ENCODE measurements at regions not wholly inside any gene's neighbourhood (a gene's known extent, or its start where the extent isn't known, plus 50 kb on each side); places are given as distances from the start of the nearest gene placed in this dataset.

DNA sequence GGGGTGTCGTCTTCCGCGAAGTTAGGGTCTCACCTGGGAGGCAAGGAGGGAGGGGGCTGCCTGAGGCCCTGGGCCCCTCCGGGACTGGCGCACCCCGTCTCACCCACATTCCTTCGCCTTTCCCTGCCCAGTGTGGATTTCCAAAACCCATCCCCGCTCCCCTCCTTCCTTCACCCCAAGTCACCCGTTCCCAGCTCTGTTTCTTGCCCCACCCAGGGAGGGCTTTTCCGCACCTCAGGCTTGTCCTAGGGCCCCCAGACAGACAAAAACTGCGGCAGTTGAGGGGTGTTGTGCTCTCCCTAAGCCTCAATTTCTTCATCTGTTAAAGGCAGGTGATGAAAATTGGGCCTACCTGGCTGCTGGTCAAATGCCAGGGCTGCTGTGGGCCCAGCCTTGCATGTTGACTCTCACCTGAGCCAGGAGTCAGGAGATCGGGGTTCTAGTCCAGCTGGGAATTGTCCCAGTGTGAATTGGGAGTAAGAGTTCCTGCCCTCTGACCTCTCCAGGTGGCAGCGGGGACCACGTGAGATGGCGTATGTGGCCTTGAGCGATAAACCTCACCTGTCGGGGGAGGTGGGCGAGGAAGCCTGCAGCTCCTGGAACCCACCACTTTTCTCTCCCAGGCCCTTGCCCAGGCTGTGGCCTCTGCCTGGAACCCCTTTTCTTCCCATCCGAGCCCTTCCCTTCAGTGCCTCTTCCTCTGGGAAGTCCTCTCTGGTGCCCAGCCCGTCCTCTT lies 143.4 kb upstream of the IER5L start:
- no peak for DNase-seq

DNA sequence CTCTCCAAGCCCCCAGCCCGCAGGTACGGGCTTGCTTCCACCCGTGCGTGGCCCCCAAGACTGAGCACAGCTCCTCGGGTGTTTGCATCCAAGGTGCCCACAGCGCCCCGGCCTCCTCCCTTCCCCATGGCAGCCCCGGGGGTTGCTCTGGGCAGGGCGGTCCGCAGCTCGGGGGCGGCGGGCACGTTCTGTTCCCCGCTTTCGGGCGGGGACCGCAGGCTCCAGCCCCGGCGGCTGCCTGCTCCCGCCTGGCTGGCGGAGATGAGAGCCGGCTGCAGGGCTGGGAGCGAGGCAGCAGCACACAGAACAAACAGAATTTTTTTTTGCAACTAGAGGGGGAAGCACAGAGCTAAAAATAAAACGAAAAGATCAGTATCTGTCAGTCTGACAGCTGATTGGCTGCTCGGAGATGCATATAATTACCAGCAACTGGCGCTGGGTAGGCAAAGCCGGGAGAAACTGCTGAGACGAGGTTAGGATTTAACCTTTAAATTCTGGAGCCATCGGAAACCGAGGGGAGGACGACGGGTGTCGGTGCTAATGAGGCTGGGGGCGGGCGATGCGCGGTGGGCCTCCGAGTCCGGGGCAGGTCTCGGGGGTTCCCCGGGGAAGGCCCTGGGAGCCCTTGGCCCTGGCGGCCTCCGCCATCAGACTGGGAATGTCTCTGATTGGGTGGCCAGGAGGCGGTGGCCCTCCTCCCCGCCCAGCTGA lies 142.7 kb upstream of the IER5L start:
- DNase-seq: peak; percentile 94

DNA sequence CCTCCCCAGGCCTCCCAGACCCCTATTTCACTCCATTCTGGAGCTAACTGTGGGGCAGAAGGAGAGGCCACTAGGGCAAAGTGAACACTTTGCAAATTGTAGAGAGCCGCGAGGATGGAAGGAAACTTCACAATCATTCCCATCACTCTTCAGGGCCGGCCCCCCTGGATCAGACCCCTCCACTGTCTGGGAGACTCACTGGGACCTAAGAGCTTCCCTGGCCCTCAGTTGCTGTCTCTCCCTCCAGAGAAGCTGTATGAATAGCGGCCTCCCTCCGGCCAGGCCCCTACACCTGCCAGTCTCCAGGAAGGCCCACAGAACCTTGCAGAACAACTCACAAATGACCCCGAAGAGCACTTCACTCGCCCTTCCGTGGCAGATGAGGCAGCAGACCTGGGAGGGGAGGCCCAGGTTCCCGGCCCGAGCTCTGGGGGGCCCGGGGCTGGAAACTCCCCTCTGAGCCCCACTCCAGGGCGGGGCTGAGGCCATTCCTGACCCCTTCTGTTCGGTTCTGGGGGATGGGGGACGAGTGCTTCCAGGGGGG lies 141.9 kb upstream of the IER5L start:
- DNase-seq: no peak

DNA sequence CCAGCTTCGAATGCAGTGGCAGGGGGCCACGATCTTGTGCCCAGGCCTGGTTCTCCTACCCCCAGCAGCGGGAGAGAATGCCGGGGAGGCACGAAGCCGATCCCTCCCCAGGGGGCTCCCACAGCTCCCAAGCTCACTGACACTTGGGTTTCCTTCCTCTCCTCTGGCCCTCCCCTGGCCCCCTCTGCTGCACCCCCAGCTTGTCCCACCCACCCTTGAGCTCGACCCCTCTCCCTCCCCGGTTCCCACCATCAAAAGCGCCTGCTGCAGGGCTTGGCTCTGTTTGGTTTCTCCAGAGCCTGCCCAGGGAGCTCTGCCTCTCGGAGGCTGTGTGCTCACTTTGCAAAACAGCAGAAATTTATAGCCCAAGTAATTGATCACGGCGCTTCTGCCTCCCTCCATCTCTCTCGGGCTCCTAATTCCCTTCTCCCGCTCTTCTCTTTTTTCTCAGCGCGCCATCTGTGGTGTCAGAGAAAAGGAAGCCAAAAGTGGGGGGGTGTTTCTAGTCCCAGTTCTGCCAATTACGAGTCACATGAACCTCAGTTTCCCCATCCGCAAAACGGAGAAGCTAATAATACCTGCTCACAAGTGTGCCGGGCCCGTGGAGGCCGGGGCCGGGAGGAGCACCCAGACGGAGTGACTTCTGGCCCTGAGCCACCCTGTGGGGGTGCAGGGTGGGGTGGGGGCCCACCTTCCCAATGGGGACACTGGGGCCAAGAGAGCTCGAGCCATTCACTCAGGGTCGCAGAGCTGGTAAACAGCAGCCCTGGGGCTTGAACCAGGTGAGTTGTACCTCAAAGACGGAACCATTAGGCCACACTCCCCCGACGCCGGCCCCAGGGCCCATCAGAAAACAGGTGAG lies 141.2 kb upstream of the IER5L start:
- DNase-seq: no peak

DNA sequence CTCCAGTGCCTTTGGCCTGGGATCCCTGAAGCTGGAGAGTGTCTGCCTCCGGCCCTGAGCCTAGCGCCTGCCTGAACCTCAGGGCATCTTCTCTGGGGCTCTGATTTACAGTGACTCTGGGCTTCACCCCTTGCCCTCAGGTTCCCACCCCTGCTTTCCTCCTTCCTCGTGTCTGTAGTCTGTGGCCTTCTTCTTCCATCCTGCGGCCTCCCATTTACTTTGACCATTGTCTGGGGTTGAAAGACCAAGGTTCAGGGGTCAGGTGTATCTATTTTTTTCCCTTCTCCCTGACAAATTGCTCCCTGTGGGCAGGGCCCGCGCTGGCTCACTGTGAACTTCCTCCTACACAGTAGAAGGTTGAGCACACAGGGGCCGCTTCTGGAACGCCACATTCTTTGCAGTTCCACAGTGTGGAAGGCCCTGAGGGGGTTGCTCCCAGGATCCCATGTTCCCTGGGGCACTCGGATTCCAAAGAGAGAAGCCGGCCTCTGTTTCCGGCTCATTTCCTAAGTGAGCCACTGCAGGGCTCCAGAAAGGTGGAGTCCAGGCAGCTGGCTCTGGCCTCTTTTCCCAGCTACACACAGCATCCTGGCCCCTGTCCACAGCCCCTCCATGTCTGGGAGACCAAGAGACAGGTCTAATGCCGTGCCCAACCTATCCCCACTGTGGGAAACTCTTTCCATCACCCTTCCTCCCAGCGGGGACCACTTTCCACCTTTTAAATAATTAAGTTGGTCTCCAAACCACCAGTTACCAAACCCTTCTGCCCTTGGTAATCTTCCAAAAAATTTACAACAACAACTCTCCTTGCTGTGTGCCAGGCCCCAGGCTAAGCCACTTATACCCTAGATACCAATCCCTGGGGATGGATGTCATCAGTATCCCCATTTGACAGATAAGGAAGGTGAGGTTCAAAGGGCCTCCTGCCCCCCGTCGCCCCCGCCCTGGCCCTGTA lies 140.3 kb upstream of the IER5L start:
- no peak for DNase-seq

DNA sequence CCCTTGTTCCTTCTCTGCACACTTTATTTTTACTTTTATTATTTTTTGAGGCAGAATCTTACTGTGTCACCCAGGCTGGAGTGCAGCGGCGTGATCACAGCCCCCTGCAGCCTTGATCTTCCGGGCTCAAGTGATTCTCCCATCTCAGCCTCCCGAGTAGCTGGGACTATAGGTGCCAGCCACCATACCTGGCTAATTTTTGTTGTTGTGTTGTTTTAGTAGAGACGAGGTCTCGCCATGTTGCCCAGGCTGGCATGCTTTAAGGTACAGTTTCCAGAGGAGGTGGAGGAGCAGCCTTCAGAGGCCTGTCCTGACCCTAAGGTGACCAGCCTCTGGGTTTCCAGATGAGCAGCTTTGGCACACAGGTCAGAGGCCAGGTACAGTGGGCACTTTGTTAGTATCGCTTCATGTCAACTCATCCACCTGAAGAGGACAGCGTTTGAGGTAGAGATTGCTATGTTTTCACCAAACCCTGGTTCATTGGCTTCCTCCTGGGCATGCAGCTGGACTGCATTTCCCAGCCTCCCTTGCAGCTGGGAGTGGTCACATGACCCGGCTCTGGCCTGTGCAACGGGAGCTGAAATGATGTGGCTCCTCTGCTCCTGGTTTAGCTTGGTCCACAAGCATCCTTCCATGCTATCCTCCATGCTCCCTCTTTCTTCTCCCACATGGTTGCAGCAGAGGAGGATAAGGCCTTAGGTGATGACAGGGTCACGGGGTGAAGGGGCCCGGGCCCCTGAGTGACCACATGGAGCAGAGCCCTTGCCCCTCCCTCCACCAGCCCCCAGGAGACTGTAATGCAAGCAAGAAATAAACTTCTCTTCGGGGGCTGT lies 139.3 kb upstream of the IER5L start:
- no peak for DNase-seq

DNA sequence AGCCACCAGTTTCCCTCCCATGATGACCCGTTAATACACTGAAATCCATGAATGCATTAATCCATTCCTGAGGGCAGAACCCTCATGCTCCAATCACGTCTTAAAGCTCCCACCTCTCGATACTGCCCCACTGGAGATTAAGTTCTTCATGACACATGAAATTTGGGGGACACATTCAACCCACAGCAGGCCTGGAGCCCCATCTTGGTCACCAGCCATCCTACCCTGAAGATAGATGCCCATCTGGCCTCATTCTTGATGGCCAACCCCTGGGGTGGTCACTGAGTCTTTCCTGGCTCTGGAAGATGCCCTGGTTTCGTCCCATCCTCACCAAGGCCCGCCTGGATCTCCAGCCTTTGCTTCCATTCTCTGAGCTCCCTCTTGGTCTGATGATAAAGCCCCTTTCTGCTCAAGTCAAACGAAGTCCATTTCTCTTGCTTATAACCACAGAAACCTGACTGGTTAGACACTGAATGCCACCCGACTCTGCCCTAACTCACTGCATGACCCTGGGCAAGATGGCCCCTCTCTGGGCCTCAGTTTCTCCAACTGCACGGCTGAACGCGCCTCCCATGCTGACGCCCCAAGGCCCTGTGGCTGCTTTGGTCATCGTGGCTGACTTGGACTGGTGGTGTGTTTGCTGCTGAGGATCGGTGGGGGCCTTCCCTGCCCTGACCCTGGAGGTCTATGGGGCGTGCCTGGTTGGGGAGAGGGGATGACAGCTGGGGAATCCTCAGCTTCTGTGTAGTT lies 138.4 kb upstream of the IER5L start:
- no peak for DNase-seq

DNA sequence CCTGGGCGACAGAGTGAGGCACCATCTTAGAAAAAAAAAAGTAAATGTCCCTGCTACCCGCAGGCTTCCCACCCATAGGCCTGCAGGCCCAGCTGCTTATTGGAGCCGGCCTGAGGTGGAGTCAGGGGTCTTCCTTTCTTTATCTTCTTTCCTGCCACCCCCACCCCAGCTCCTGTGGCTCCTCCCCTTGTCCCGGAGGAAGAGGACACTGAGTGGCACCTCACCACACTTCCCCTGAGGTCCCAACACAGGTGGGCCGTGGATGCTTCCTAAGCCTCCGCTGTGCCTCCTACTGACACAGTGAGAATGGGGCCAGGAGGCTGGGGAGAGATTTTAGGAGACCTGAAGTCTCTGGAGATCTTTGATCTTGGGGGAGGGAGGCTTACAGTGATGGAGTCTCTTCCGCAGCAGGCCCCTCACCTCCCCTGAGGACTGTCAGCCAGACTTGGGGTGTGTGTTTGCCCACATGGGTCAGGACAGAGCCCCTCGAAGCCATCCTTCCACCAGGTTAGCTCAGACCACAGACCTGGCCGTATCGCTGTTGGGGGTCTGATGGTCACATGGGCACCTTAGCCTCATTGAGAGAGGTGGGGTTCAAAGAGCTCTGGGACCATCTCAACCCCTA lies 135.4 kb upstream of the IER5L start:
- DNase-seq: no peak

DNA sequence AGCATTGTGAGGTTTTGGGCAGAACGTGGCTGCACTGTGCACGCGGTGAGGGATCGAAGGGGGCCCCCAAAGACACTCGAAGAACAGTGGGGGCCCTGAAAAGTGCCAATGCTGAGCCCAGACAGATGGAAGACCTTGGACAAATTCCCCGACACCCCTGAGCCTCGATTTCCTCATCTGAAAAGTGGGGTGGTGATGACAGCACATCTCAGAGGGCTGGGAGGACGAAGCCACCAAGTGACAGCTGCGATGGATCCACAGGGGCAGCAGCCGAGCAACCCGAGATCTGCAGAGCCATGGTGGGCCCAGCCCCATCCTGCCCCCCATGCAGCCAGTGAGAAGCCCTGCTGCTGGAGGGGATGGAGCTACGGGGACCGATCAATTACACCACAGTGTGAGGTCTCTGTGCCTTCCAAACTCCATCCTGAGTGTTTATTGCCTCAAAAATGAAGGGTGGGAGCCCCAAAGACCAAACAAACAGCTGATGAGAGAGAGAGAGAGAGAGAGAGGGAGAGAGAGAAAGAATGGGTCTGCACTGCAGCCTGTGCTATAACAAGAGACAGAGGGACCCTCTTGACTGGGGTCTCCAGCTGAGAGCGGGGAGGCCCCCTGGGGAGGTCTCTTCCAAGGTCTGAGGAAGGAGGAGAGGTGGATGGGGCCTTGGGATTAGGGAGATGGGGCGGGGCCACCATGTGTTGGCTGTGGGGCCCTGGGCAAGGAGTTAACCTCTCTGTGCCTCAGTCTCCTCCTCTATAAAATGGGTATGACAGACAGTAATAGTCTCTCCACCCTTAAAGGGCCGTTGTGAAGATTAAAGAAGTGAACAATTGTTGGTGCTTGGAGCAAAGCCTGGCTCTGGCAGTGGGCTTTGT lies 134.4 kb upstream of the IER5L start:
- DNase-seq: no peak

DNA sequence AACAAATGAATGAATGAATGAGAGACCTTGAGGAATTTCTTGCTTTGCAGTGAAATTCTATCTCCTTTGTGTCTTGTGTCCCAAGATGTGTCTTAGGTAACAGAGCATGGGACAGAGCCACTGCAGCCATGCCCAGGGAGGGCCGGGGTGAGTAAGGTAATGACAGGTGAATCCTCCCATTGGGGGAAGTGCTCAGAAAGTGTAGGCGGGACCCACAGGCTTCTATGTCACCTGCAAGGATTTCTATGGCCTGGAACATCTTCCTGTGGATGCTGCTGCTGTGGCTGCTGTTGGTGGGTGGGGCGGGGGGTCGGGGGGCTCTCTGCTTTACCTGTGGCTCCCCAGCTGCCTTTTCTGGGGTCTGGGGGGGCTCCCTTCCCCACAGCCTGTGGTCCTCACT lies 133.6 kb upstream of the IER5L start:
- DNase-seq: no peak

DNA sequence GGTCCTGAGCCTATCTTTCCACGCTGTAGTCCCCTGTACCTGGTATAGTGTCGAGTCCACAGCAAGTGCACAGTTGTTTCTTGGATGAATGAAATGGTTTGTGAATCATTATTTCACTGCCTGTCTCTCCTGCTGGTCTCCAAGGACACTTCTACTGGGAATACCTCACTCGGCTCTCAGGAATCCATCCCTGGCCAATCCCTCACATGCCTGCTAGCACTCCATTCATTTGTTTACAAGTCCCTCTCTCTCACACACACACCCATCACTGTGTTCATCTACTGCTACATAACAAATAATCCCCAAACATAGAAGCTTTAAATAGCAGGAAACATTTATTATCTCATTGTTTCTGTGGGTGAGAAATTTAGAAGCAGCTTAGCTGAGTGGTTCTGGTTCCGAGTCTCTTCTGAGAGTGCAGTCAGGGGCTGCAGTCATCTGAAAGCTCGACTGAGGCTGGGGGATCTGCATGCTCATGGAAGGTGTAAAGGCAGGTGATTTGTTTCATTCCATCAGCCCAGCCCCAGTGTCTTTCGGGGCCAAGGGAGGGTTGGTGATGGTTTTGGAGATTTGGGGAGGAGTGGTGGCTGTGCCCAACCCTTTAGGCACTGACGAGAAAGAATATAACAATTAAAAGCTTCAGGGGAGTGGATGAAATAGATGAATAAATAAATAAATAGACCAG lies 132.7 kb upstream of the IER5L start:
- DNase-seq: no peak

DNA sequence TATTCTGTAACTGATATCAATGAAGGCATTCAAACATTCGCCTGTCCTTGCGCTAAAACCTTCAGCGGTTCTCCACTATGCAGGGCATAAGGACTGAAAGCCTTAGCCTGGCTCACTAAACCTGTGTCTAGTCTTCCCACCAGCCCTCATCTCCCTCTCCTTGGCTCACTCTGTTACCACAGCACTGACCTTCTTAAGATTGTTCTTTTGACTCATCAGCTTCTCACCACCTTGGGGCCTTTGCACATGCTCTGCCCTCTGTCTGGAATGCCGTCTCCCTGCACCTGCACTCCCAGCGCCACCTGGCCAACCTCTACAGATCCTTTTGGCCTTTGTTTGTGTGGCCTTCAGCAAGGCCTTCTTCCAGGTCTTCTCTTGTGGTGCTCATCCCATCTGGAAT lies 131.8 kb upstream of the IER5L start:
- no peak for DNase-seq

DNA sequence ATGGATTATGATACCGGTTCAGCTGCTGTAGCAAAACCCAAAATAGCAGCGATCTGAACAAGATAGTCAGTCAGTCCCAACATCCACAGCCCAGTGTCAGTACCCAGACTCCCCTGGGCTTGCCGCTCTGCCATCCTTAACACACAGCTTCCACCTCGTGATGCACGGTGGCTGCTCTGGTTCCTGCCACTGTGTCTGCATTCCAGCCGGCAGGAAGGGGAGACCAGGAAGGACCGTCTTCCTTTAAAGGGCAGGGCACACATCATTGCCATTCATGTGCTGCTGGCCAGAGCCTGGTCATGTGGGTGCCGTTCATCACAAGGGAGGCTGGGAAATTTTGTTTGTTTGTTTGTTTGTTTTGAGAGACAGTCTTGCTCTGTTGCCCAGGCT lies 131.0 kb upstream of the IER5L start:
- DNase-seq: no peak

DNA sequence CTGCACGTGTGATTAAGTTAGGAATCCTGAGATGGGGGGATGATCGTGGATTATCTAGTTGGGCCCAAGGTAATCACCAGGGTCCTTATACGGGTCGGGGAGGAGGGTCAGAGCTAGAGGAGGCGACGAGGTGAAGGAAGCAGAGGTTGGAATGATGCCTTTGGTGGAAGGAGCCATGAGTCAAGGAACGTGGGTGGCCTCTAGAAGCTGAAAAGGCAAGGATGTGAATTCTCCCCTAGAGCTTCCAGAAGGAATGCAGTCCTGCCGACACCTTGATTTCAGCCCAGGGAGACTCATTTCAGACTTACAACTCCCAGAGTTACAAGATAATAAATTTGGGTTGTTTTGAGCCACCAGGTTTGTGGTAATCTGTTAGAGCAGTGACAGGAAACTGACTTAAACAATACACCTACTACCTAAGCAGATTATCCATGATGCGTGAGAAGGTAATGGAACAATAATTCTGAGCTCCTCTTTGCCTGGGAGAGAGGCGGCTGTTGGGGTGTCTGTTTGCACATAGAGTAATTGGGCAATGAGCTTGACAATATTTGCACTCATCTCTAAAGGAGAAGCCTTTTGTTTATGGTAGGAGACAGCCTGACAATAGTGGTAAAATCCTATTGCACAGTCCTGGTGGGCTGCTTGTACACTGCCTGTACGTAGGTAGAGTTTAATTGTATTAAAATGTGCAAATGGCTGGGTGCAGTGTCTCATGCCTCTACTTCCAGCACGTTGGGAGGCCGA lies 129.3 kb upstream of the IER5L start:
- no peak for DNase-seq

DNA sequence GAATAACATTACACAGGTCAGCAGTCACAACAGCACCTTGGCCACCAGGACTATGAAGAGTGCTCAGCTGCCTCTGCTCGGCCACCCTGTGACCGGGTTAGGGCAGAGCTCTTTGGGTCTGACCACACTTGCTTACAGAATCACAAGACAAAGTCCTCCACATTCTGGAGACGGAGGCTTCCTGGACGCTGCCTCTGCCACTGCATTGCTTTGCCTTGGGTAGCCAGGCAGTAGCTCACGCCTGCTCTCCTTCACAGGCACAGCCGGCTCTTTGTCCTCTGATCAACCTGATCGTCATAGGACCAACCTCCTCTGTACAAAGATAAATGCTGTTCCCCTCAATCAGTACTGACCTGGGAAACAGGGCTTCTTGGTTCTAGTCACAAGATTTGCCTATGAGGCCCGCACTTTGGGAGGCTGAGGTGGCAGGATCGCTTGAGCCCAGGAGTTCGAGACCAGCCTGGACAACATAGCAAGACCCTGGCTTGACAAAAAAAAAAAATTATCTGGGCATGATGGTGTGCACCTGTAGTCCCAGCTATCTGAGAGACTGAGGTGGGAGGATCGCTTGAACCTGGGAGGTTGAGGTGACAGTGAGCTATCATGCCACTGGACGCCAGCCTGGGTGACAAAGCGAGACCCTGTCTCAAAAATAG lies 128.4 kb upstream of the IER5L start:
- no peak for DNase-seq

DNA sequence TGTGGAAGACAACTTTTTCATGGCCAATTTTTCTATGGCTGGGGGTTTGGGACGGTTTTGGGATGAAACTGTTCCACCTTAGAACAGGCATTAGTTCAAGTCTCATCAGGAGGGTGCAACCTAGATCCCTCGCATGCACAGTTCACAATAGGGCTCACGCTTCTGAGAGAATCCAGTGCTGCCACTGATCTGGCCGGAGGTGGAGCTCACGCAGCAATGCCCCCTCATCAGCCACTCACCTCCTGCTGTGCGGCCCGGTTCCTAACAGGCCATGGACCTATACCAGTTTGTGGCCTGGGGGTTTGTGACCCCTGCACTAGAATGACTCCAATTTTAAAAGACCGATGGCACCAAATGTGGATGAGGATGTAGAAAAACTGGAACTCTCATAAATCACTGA lies 127.2 kb upstream of the IER5L start:
- DNase-seq: no peak

DNA sequence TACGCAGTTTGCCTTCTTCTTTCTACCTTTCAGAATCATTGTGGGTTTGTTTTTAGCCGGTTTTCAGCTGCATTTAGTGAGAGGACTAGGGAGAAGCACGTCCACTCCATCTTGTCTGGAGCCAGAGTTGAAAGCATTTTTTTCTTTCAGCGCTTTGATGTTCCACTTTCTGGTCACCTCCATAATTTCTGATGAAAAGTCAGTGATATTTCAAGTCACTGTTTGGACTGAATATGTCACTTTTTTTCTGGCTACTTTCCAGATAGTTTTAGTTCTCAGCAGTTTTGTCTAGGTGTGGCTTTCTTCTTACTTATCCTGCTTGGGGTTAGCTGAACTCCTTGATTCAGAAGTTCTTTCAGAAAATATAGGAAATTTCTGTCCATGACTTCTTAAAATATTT lies 123.9 kb upstream of the IER5L start:
- no peak for DNase-seq

Measured in fibroblast of skin of right biceps (primary cell).